ENCODE measurements at regions not wholly inside any gene's neighbourhood (a gene's known extent, or its start where the extent isn't known, plus 50 kb on each side); places are given as distances from the start of the nearest gene placed in this dataset.

DNA sequence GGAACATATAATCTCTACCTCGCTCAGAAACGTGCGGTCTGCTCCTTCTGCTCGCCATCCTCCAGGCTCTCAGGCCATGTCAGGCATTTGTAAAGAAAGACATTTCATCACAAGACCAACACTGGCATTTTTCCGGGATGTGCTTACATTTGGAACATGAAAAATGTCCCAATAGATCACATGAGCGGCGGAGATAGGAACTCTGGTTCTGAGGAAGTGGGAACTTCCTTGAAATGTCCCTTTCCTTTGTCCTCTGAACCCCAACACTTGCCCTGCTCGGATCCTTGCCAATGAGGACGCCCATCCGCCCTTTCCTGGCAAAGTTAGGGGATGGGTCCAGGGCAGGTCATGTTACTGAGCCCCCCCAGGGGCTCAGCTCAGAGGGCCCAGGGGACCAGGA, 130.5 kb downstream of the MAF start:
- in situ Hi-C loops (cut with MboI; ENCODE audit: low sequenced_read_pairs) (no loop called here), dilution Hi-C loops (cut with HindIII; ENCODE audit: low sequenced_read_pairs, unreplicated experiment) (no loop called here), intact Hi-C loops (cut with micrococcal nuclease) (no loop called here)
- ChIA-PET POLR2A (ENCODE audit: unreplicated experiment) (no interaction called here), CTCF (no interaction called here)
- H3K18ac ChIP-seq (ENCODE audit: low read depth, low read length), result no peak overlapping the region
- H2BK15ac ChIP-seq (ENCODE audit: low read depth, low read length), result no peak overlapping the region
- H3K56ac ChIP-seq (ENCODE audit: extremely low read depth, insufficient read depth, low read length), result no peak overlapping the region
- H3K23ac ChIP-seq (ENCODE audit: low read depth, low read length), result no peak overlapping the region
- no peaks in the 10 kb centered on the region for H3K27me3 ChIP-seq (ENCODE audit: control insufficient read depth, insufficient read depth, low read length)
- no peak overlapping the region for H4K91ac ChIP-seq (ENCODE audit: insufficient read depth, low read depth, low read length)
- H2BK5ac ChIP-seq (ENCODE audit: low read depth, low read length, poor library complexity, severe bottlenecking), result no peak overlapping the region
- peaks cover 18% of the 10 kb centered on the region for H3K9me3 ChIP-seq (ENCODE audit: control insufficient read depth, insufficient read depth, low read length)
- no peaks in the 10 kb centered on the region for H3K79me1 ChIP-seq (ENCODE audit: low read depth in 1 of 2, low read length in 2 of 2)
- H4K20me1 ChIP-seq (ENCODE audit: insufficient read depth, low read length), result no peaks in the 10 kb centered on the region
- no peak overlapping the region for H4K5ac ChIP-seq (ENCODE audit: low read depth, low read length)
- H3K4me2 ChIP-seq (ENCODE audit: low read depth, low read length), result no peak overlapping the region
- H2AK5ac ChIP-seq (ENCODE audit: low read depth, low read length), result no peak overlapping the region
- WGBS, 2 experiments (ENCODE audit: extremely low coverage in 2 of 2, insufficient read length in 1 of 2), result 71% methylated on average over 6 of the region's 10 CpGs; no CpG with 5 or more reads in 1 of the 2 experiments
- no peaks in the 10 kb centered on the region for H3K36me3 ChIP-seq (ENCODE audit: control insufficient read depth, insufficient read depth, low read length)
- H2BK120ac ChIP-seq (ENCODE audit: low read depth, low read length), result no peak overlapping the region
- H3K4ac ChIP-seq (ENCODE audit: low read depth, low read length), result no peak overlapping the region
- no peak overlapping the region for H3K14ac ChIP-seq (replicated peaks; ENCODE audit: low read depth, low read length)
- H2AK9ac ChIP-seq (replicated peaks; ENCODE audit: low read depth, low read length, poor library complexity), result no peak overlapping the region
- H3K9ac ChIP-seq (ENCODE audit: low read depth, low read length), result no peak overlapping the region
- H3K4me3 ChIP-seq (ENCODE audit: insufficient read depth, low read depth, low read length), result no peak overlapping the region
- H3K9me1 ChIP-seq (ENCODE audit: insufficient read depth, low read length), result no peaks in the 10 kb centered on the region
- no peak overlapping the region for H2BK20ac ChIP-seq (ENCODE audit: low read depth, low read length)
- DNase-seq, result no peak
- TF ChIP-seq BHLHE40 (IDR thresholded peaks at IDR 0.05; ENCODE audit: low read depth, low read length) (no peak), CEBPB (IDR thresholded peaks at IDR 0.05; ENCODE audit: low read depth, low read length) (no peak), SMC3 (IDR thresholded peaks at IDR 0.05; ENCODE audit: low read depth, low read length) (no peak), NFE2L2 (IDR thresholded peaks at IDR 0.05; ENCODE audit: low read depth, low read length) (no peak), MXI1 (IDR thresholded peaks at IDR 0.05; ENCODE audit: borderline replicate concordance, low read depth, low read length) (no peak), MAFK (IDR thresholded peaks at IDR 0.05; ENCODE audit: low read depth, low read length) (no peak), RFX5 (IDR thresholded peaks at IDR 0.05; ENCODE audit: low read depth, low read length) (no peak)
- TF ChIP-seq, protein P1, sequence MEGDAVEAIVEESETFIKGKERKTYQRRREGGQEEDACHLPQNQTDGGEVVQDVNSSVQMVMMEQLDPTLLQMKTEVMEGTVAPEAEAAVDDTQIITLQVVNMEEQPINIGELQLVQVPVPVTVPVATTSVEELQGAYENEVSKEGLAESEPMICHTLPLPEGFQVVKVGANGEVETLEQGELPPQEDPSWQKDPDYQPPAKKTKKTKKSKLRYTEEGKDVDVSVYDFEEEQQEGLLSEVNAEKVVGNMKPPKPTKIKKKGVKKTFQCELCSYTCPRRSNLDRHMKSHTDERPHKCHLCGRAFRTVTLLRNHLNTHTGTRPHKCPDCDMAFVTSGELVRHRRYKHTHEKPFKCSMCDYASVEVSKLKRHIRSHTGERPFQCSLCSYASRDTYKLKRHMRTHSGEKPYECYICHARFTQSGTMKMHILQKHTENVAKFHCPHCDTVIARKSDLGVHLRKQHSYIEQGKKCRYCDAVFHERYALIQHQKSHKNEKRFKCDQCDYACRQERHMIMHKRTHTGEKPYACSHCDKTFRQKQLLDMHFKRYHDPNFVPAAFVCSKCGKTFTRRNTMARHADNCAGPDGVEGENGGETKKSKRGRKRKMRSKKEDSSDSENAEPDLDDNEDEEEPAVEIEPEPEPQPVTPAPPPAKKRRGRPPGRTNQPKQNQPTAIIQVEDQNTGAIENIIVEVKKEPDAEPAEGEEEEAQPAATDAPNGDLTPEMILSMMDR (conservative IDR thresholded peaks at IDR 0.05; ENCODE audit: low read depth, low read length), result no peak
- TF ChIP-seq, protein P2, sequence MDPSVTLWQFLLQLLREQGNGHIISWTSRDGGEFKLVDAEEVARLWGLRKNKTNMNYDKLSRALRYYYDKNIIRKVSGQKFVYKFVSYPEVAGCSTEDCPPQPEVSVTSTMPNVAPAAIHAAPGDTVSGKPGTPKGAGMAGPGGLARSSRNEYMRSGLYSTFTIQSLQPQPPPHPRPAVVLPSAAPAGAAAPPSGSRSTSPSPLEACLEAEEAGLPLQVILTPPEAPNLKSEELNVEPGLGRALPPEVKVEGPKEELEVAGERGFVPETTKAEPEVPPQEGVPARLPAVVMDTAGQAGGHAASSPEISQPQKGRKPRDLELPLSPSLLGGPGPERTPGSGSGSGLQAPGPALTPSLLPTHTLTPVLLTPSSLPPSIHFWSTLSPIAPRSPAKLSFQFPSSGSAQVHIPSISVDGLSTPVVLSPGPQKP (IDR thresholded peaks at IDR 0.05; ENCODE audit: borderline replicate concordance, low read depth, low read length), result no peak
- TF ChIP-seq, protein P3, sequence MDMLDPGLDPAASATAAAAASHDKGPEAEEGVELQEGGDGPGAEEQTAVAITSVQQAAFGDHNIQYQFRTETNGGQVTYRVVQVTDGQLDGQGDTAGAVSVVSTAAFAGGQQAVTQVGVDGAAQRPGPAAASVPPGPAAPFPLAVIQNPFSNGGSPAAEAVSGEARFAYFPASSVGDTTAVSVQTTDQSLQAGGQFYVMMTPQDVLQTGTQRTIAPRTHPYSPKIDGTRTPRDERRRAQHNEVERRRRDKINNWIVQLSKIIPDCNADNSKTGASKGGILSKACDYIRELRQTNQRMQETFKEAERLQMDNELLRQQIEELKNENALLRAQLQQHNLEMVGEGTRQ (IDR thresholded peaks at IDR 0.05; ENCODE audit: low read depth, low read length), result no peak
- no TSS peak for BruUV-seq (replicated peaks)
- H2AFZ ChIP-seq (replicated peaks; ENCODE audit: low read length, poor library complexity), result no peak overlapping the region
- no peak for ATAC-seq (ENCODE audit: low read depth)
- H3K27ac ChIP-seq (ENCODE audit: insufficient read depth, low read length), result no peak overlapping the region
- H4K8ac ChIP-seq (ENCODE audit: low read depth in 2 of 2, low read length in 2 of 2), result no peak overlapping the region
- no peaks in the 10 kb centered on the region for H3K4me1 ChIP-seq (ENCODE audit: control insufficient read depth, insufficient read depth, low read length)
